Adrenal gland (tissue), 9 donors: ENCODE measurements at regions not wholly inside any gene's neighbourhood (a gene's known extent, or its start where the extent isn't known, plus 50 kb on each side); places are given as distances from the start of the nearest gene placed in this dataset.

Experiments used
- DNase-seq, 7 donors: peaks; one replicate each; pipeline ENCODE4 v3.0.0-alpha.2; 2019 to 2020
- H3K27ac ChIP-seq, 5 donors: fragments of 200-600 bp; sonication (generic) in 4 of 5; 1 replicate in 3 of 5; 2 replicates in 2 of 5; pipeline versions ENCODE4 v1.5.1 to v1.8.0; 2016 to 2020; ENCODE audit warnings: mild to moderate bottlenecking in 1 of 5
- H3K27me3 ChIP-seq: fragments of 200-600 bp; 2 replicates; pipeline ENCODE4 v1.8.0; 2021
- H3K36me3 ChIP-seq, 2 donors: fragments of 200-600 bp; replicated peaks in 1 of 2; 1 replicate in 1 of 2; 2 replicates in 1 of 2; pipeline versions ENCODE4 v1.5.1 to v1.8.0; 2018 to 2022
- H3K4me1 ChIP-seq, 2 donors: fragments of 200-600 bp; replicated peaks in 1 of 2; 1 replicate in 1 of 2; 2 replicates in 1 of 2; pipeline versions ENCODE4 v1.5.1 to v1.8.0; 2018 to 2021
- H3K4me3 ChIP-seq, 4 donors: fragments of 200-600 bp; sonication (generic) in 3 of 4; one replicate each; pipeline ENCODE4 v1.5.1; 2016 to 2018
- H3K9me3 ChIP-seq, 3 donors: fragments of 200-600 bp; sonication (generic) in 1 of 3; replicated peaks in 1 of 3; 1 replicate in 2 of 3; 2 replicates in 1 of 3; pipeline versions ENCODE4 v1.5.1 to v1.8.0; 2016 to 2021
- POLR2A ChIP-seq, 2 donors: fragments of 450-650 bp; IDR thresholded peaks; one replicate each; pipeline ENCODE4 v1.6.1; 2017; ENCODE audit warnings: antibody characterized with exemption in 2 of 2, mild to moderate bottlenecking in 2 of 2, moderate library complexity in 1 of 2
- WGBS, 4 donors: extraction: QIAGEN DNeasy Blood & Tissue Kit in 2 of 4; methylation state at CpG; one replicate each; pipeline versions ENCODE4 v1.1.5 to v1.1.7; 2013 to 2017; 5-methylcytosine and 5-hydroxymethylcytosine counted together
- intact Hi-C, 2 donors: fragments of 100-400 bp; cut with DNase I; formaldehyde crosslinking; loops; one replicate each; pipeline versions ENCODE4 v1.14.1 to v1.15.0; 2022 to 2023
- TF ChIP-seq, protein P1 (sequence below), 6 experiments: fragments of 450-650 bp in 4 of 6; fragments of 200-600 bp in 2 of 6; sonication (generic) in 1 of 6; IDR thresholded peaks; 1 replicate in 5 of 6; 2 replicates in 1 of 6; pipeline versions ENCODE4 v1.5.1 to v1.8.0; 2016 to 2021; ENCODE audit warnings: antibody characterized with exemption in 6 of 6, mild to moderate bottlenecking in 2 of 6, moderate library complexity in 1 of 6
- donor health status: healthy with polysubstance abuse.
- donor health status: Bipolar disorder and iron deficiency.
- donor health status: DM: yes; HTN: yes; CAD: no.
- donor health status: DM: no; HTN: no; CAD: no.
- donor health status: DM: no; HTN: no; CAD: no.

DNA sequence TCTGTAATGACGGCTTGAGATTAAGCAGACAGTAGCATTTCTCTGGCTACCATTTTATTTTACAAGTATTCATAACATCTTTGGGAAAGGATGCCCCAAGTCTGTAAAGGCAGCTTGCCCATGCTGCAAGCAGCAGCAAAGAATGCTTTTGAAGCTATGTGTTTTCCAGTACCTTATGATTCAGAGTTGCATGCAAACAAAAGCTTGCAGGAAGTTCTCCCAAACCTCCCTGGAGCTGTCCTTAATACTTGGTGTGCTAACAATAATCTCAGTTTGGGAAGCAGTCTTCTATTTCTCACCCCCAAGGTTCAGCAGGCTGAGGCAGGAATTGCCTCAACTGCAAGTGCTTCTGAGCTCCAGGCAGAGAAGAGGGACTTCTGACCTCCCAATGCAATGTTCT lies 60.8 kb downstream of the CCNA1 start:
- 53 to 77% (median 69%) methylated on average over 1 of the region's 1 CpG for WGBS, 4 donors
- no peak for TF ChIP-seq POLR2A (IDR thresholded peaks at IDR 0.05)
- TF ChIP-seq, protein P1, sequence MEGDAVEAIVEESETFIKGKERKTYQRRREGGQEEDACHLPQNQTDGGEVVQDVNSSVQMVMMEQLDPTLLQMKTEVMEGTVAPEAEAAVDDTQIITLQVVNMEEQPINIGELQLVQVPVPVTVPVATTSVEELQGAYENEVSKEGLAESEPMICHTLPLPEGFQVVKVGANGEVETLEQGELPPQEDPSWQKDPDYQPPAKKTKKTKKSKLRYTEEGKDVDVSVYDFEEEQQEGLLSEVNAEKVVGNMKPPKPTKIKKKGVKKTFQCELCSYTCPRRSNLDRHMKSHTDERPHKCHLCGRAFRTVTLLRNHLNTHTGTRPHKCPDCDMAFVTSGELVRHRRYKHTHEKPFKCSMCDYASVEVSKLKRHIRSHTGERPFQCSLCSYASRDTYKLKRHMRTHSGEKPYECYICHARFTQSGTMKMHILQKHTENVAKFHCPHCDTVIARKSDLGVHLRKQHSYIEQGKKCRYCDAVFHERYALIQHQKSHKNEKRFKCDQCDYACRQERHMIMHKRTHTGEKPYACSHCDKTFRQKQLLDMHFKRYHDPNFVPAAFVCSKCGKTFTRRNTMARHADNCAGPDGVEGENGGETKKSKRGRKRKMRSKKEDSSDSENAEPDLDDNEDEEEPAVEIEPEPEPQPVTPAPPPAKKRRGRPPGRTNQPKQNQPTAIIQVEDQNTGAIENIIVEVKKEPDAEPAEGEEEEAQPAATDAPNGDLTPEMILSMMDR (IDR thresholded peaks at IDR 0.05): no peak
- Histone ChIP-seq H3K36me3 (no peaks in the 10 kb centered on the region), H3K27me3 (no peaks in the 10 kb centered on the region), H3K4me1 (no peaks in the 10 kb centered on the region), H3K27ac (no peak overlapping the region), H3K9me3 (no peaks in the 10 kb centered on the region), H3K4me3 (no peak overlapping the region)
- intact Hi-C loops: no loop called here
- no peak for DNase-seq

DNA sequence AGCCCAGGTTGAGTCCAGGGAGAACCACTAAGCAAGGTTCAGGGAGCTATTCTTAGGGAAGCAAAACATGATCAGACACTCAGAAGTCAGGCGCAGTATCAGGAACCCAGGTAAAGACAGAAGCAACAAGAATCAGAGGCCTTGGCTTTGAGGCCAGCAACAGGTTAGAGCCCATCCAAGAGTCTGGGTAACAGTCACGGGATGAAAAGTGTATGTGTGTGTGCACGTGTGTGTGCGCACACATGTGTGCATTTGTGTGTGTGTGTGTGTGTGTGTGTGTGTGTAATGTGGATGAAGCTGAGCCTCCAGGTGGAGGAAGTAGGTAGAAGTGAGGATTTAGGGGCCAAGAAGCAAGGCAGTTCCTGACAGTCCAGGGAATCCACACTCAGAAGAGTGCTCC lies 63.1 kb downstream of the CCNA1 start:
- intact Hi-C loops: no loop called here
- 84 to 94% (median 91%) methylated on average over 4 of the region's 4 CpGs for WGBS, 4 donors
- no peaks in the 10 kb centered on the region for H3K36me3 ChIP-seq

DNA sequence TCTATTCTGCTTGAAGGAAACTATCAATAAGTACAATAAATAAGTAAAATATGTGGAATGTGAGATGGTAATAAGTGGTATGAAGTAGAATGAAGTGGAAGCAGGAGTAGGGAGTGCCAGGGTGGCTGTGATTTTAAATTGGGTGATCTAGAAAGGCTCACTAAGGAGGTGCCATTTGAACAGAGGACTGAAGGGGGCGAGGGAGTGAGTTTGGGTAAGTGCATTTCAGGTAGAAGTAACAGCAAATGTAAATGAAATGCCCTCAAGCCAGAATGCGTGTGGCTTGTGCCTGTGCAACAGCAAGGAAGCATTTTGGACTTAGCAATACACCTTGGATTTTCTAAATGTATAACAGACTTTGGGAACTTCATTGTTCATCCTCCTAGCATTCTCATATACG lies 77.1 kb downstream of the CCNA1 start:
- Histone ChIP-seq H3K9me3 (no peaks in the 10 kb centered on the region), H3K4me3 (no peak overlapping the region), H3K36me3 (no peaks in the 10 kb centered on the region), H3K4me1 (no peaks in the 10 kb centered on the region), H3K27ac (no peak overlapping the region), H3K27me3 (no peaks in the 10 kb centered on the region)
- intact Hi-C loops: no loop called here
- TF ChIP-seq, protein P1 (IDR thresholded peaks at IDR 0.05): no peak
- TF ChIP-seq POLR2A (IDR thresholded peaks at IDR 0.05): no peak
- no peak for DNase-seq
- 68 to 80% (median 69%) methylated on average over 3 of the region's 3 CpGs for WGBS, 4 donors

More for the DNA sequence above, 63.1 kb downstream of the CCNA1 start:
- Histone ChIP-seq H3K27me3 (no peaks in the 10 kb centered on the region), H3K9me3 (no peaks in the 10 kb centered on the region), H3K4me1 (no peaks in the 10 kb centered on the region), H3K27ac (no peak overlapping the region), H3K4me3 (no peak overlapping the region)
- DNase-seq: no peak
- TF ChIP-seq, protein P1 (IDR thresholded peaks at IDR 0.05): no peak
- TF ChIP-seq POLR2A (IDR thresholded peaks at IDR 0.05): no peak

DNA sequence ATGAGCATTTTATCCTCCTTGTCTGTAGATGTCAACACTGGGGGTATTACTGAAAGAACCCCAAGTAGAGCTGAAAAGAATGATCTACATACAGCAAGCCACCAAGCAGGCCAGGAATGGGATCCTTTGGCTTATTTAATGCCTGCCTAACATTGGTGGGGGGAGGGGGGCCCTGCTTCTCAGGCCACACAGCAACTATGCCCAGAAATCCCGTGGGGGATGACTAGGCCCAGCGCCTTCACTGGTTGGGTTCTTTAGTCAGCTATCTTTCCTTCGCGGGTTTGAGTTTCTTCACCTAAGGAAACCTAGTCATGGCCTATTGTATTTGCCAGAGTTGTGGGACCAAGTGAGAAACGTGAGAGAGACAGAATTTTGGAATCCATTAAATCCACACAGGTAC lies 80.5 kb downstream of the CCNA1 start:
- Histone ChIP-seq H3K36me3 (no peaks in the 10 kb centered on the region), H3K4me3 (no peak overlapping the region), H3K9me3 (no peaks in the 10 kb centered on the region), H3K4me1 (no peaks in the 10 kb centered on the region), H3K27ac (no peak overlapping the region), H3K27me3 (no peaks in the 10 kb centered on the region)
- intact Hi-C loops: no loop called here
- 84 to 88% (median 86%) methylated on average over 5 of the region's 5 CpGs for WGBS, 4 donors
- no peak for DNase-seq
- TF ChIP-seq POLR2A (IDR thresholded peaks at IDR 0.05): no peak
- TF ChIP-seq, protein P1 (IDR thresholded peaks at IDR 0.05): no peak
